Psoas muscle (tissue), 7 donors: ENCODE measurements at regions not wholly inside any gene's neighbourhood (a gene's known extent, or its start where the extent isn't known, plus 50 kb on each side); places are given as distances from the start of the nearest gene placed in this dataset.

ENCODE experiments used
- ATAC-seq, 4 donors: fragments of 200-7000 bp; cut with Tn5 transposase; one replicate each; pipeline ENCODE4 v1.9.1; 2020; ENCODE audit warnings: moderate library complexity in 3 of 4, mild to moderate bottlenecking in 2 of 4
- DNase-seq, 2 donors: peaks; one replicate each; pipeline ENCODE4 v3.0.0-alpha.2; 2020
- H3K27ac ChIP-seq: fragments of 200-600 bp; one replicate; pipeline ENCODE4 v1.8.0; 2022
- H3K27me3 ChIP-seq, 3 donors: fragments of 200-600 bp in 1 of 3; one replicate each; pipeline versions ENCODE4 v1.6.1 to v1.8.0; 2013 to 2022; ENCODE audit warnings: low read length in 2 of 3, mild to moderate bottlenecking in 2 of 3, moderate library complexity in 1 of 3; ENCODE audit not compliant: insufficient read depth in 3 of 3
- H3K36me3 ChIP-seq, 2 donors: fragments of 200-600 bp in 1 of 2; one replicate each; pipeline versions ENCODE4 v1.6.1 to v1.8.0; 2013 to 2022; ENCODE audit warnings: low read depth in 1 of 2, mild to moderate bottlenecking in 1 of 2, moderate library complexity in 1 of 2; ENCODE audit not compliant: insufficient read depth in 1 of 2
- H3K4me1 ChIP-seq: fragments of 200-600 bp; one replicate; pipeline ENCODE4 v1.8.0; 2022
- H3K4me3 ChIP-seq: fragments of 200-600 bp; one replicate; pipeline ENCODE4 v1.8.0; 2022; ENCODE audit warnings: mild to moderate bottlenecking
- H3K9me3 ChIP-seq: fragments of 200-600 bp; one replicate; pipeline ENCODE4 v1.8.0; 2022
- CTCF ChIP-seq: fragments of 200-600 bp; IDR thresholded peaks from one replicate; pipeline ENCODE4 v1.8.0; 2022; ENCODE audit warnings: antibody characterized with exemption
- WGBS, 3 donors: extraction: QIAGEN DNeasy Blood & Tissue Kit; methylation state at CpG; one replicate each; pipeline versions ENCODE4 v1.1.6 to v1.1.7; 2013; 5-methylcytosine and 5-hydroxymethylcytosine counted together
- intact Hi-C, 2 donors: fragments of 100-400 bp; cut with DNase I; formaldehyde crosslinking; loops; one replicate each; pipeline versions ENCODE4 v1.11.0 to v1.14.2; 2022
- donor health status: healthy with polysubstance abuse.
- donor health status: DM: no; HTN: no; CAD: no; lungs with moderate emphysema.
- donor health status: Bipolar disorder and iron deficiency.
- donor health status: healthy.
- donor health status: DM: yes; HTN: yes; CAD: no.
- donor health status: DM: no; HTN: no; CAD: no.
- donor health status: DM: yes; HTN: yes; CAD: no.

- no peaks in the 10 kb centered on the region for H3K4me1 ChIP-seq
- intact Hi-C loops: no loop called here
Measured at GRCh38 chr9:89803403-89803802, 198.6 kb downstream of the GADD45G start.

GRCh38 chr9:89804766-89805531, 200.1 kb downstream of the GADD45G start:
- 84 to 90% (median 90%) methylated on average over 8 of the region's 8 CpGs for WGBS, 3 donors
- H3K4me1 ChIP-seq: no peaks in the 10 kb centered on the region
- DNase-seq: no peak
- no peaks in the 10 kb centered on the region for H3K27me3 ChIP-seq
- H3K27ac ChIP-seq: no peak overlapping the region
- H3K9me3 ChIP-seq: no peaks in the 10 kb centered on the region
- ATAC-seq: no peak
- H3K4me3 ChIP-seq: no peak overlapping the region
- H3K36me3 ChIP-seq: no peaks in the 10 kb centered on the region
- TF ChIP-seq CTCF: no peak
- intact Hi-C loops: no loop called here

More at GRCh38 chr9:89803403-89803802, 198.6 kb downstream of the GADD45G start:
- Histone ChIP-seq H3K4me3 (no peak overlapping the region), H3K9me3 (no peaks in the 10 kb centered on the region), H3K36me3 (no peaks in the 10 kb centered on the region), H3K27me3 (no peaks in the 10 kb centered on the region), H3K27ac (no peak overlapping the region)
- no peak for TF ChIP-seq CTCF
- 91 to 94% (median 92%) methylated on average over 7 of the region's 7 CpGs for WGBS, 3 donors
- DNase-seq (no peak), ATAC-seq (no peak)

GRCh38 chr9:89805571-89806292, 200.9 kb downstream of the GADD45G start:
- intact Hi-C loops: no loop called here
- WGBS, 3 donors: 70 to 84% (median 75%) methylated on average over 10 of the region's 10 CpGs
- H3K4me1 ChIP-seq: no peaks in the 10 kb centered on the region

GRCh38 chr9:89806371-89807100, 201.7 kb downstream of the GADD45G start:
- WGBS, 3 donors: 89 to 91% (median 90%) methylated on average over 4 of the region's 4 CpGs
- Histone ChIP-seq H3K9me3 (no peaks in the 10 kb centered on the region), H3K36me3 (no peaks in the 10 kb centered on the region), H3K27ac (no peak overlapping the region), H3K4me3 (no peak overlapping the region), H3K27me3 (no peaks in the 10 kb centered on the region), H3K4me1 (no peaks in the 10 kb centered on the region)
- no peak for TF ChIP-seq CTCF
- no peak for DNase-seq
- ATAC-seq: no peak
- intact Hi-C loops: no loop called here

More at GRCh38 chr9:89805571-89806292, 200.9 kb downstream of the GADD45G start:
- H3K9me3 ChIP-seq: no peaks in the 10 kb centered on the region
- ATAC-seq (no peak), DNase-seq (no peak)
- H3K27ac ChIP-seq: no peak overlapping the region
- no peak overlapping the region for H3K4me3 ChIP-seq
- no peak for TF ChIP-seq CTCF
- no peaks in the 10 kb centered on the region for H3K36me3 ChIP-seq
- H3K27me3 ChIP-seq: no peaks in the 10 kb centered on the region
